ENCODE measurements at regions not wholly inside any gene's neighbourhood (a gene's known extent, or its start where the extent isn't known, plus 50 kb on each side); places are given as distances from the start of the nearest gene placed in this dataset.

DNA sequence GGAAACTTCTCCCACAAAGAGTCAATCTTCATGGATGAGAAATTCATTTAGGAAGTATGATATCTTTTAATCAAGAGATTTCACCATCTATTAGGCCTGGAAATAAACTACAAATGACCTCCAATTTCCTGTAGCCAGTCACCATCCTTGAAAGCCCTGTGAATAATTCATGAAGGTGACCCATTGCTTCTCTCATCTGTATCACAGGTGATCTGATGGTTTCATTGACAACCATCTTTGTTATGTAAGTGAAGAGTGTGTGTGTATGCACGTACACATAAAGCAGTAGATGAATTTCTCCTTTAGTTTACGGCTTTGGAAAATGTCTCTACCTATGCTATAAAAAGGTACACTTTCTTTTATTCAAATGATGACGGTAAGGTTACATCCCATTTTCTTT lies 644.1 kb upstream of the KLF4 start:
- H2AFZ ChIP-seq (ENCODE audit: low read length): no peak overlapping the region
- no TSS peak for BruUV-seq (replicated peaks)
- 11% methylated on average over 3 of the region's 3 CpGs for WGBS (ENCODE audit: low lambda C conversion rate)
- no peak overlapping the region for H3K4me2 ChIP-seq (ENCODE audit: low read depth, low read length)
- ChIA-PET CTCF (ENCODE audit: low intra/inter-chr PET ratio, low total read pairs) (no interaction called here), POLR2A (no interaction called here)
- DNase-seq (ENCODE audit: low spot score) (no peak), FAIRE-seq (no peak), ATAC-seq (no peak)
- H3K36me3 ChIP-seq (replicated peaks in 1 of 2; ENCODE audit: control insufficient read depth in 1 of 2, insufficient read depth in 2 of 2, low read length in 2 of 2): no peaks in the 10 kb centered on the region
- H3K4me1 ChIP-seq (ENCODE audit: insufficient read depth, low read length): no peaks in the 10 kb centered on the region
- H3K4me3 ChIP-seq (replicated peaks in 1 of 3; ENCODE audit: insufficient read depth in 1 of 3, low read depth in 2 of 3, low read length in 3 of 3): no peak overlapping the region
- TF ChIP-seq BCL6 (CRISPR knock-in tag; IDR thresholded peaks at IDR 0.05): no peak
- TF ChIP-seq SRSF1 (optimal IDR thresholded peaks at IDR 0.05; ENCODE audit: low read depth, low read length): no peak
- no peak for TF ChIP-seq HIVEP1 (CRISPR knock-in tag; IDR thresholded peaks at IDR 0.05)
- TF ChIP-seq, protein P1, sequence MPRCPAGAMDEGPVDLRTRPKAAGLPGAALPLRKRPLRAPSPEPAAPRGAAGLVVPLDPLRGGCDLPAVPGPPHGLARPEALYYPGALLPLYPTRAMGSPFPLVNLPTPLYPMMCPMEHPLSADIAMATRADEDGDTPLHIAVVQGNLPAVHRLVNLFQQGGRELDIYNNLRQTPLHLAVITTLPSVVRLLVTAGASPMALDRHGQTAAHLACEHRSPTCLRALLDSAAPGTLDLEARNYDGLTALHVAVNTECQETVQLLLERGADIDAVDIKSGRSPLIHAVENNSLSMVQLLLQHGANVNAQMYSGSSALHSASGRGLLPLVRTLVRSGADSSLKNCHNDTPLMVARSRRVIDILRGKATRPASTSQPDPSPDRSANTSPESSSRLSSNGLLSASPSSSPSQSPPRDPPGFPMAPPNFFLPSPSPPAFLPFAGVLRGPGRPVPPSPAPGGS (CRISPR knock-in tag; IDR thresholded peaks at IDR 0.05): no peak
- TF ChIP-seq, protein P2, sequence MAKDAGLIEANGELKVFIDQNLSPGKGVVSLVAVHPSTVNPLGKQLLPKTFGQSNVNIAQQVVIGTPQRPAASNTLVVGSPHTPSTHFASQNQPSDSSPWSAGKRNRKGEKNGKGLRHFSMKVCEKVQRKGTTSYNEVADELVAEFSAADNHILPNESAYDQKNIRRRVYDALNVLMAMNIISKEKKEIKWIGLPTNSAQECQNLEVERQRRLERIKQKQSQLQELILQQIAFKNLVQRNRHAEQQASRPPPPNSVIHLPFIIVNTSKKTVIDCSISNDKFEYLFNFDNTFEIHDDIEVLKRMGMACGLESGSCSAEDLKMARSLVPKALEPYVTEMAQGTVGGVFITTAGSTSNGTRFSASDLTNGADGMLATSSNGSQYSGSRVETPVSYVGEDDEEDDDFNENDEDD (CRISPR knock-in tag; IDR thresholded peaks at IDR 0.05; ENCODE audit: borderline replicate concordance): no peak
- TF ChIP-seq ZSCAN20 (CRISPR knock-in tag; IDR thresholded peaks at IDR 0.05; ENCODE audit: borderline replicate concordance): no peak
- TF ChIP-seq, protein P3, sequence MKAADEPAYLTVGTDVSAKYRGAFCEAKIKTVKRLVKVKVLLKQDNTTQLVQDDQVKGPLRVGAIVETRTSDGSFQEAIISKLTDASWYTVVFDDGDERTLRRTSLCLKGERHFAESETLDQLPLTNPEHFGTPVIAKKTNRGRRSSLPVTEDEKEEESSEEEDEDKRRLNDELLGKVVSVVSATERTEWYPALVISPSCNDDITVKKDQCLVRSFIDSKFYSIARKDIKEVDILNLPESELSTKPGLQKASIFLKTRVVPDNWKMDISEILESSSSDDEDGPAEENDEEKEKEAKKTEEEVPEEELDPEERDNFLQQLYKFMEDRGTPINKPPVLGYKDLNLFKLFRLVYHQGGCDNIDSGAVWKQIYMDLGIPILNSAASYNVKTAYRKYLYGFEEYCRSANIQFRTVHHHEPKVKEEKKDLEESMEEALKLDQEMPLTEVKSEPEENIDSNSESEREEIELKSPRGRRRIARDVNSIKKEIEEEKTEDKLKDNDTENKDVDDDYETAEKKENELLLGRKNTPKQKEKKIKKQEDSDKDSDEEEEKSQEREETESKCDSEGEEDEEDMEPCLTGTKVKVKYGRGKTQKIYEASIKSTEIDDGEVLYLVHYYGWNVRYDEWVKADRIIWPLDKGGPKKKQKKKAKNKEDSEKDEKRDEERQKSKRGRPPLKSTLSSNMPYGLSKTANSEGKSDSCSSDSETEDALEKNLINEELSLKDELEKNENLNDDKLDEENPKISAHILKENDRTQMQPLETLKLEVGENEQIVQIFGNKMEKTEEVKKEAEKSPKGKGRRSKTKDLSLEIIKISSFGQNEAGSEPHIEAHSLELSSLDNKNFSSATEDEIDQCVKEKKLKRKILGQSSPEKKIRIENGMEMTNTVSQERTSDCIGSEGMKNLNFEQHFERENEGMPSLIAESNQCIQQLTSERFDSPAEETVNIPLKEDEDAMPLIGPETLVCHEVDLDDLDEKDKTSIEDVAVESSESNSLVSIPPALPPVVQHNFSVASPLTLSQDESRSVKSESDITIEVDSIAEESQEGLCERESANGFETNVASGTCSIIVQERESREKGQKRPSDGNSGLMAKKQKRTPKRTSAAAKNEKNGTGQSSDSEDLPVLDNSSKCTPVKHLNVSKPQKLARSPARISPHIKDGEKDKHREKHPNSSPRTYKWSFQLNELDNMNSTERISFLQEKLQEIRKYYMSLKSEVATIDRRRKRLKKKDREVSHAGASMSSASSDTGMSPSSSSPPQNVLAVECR (CRISPR knock-in tag; IDR thresholded peaks at IDR 0.05; ENCODE audit: borderline replicate concordance): no peak
- no peak for TF ChIP-seq ZNF546 (CRISPR knock-in tag; conservative IDR thresholded peaks at IDR 0.05)
- no peak for TF ChIP-seq ATF7-NPFF (CRISPR knock-in tag; IDR thresholded peaks at IDR 0.05; ENCODE audit: low read depth)
- H3K9me3 ChIP-seq (ENCODE audit: low read length): no peaks in the 10 kb centered on the region
- intact Hi-C loops (cut with micrococcal nuclease; ENCODE audit: unreplicated experiment): no loop called here
- in situ Hi-C loops (cut with HindIII; ENCODE audit: extremely low pct_ligation_motif_present, low pct_unique_long_range_greater_than_20kb): no loop called here
- H3K79me2 ChIP-seq (ENCODE audit: insufficient read depth, low read length): no peaks in the 10 kb centered on the region
- H3K27ac ChIP-seq (ENCODE audit: extremely low read length, insufficient read depth, low read length): no peak overlapping the region
- H3K27me3 ChIP-seq (ENCODE audit: control insufficient read depth in 1 of 2, insufficient read depth in 2 of 2, low read length in 2 of 2): no peaks in the 10 kb centered on the region
- H4K20me1 ChIP-seq (ENCODE audit: insufficient read depth, low read length): no peaks in the 10 kb centered on the region
- no peak overlapping the region for H3K9ac ChIP-seq (ENCODE audit: insufficient read depth, low read depth, low read length)

Measured in HepG2 (cell line).